Sigmoid colon (tissue), 6 donors: ENCODE measurements at regions not wholly inside any gene's neighbourhood (a gene's known extent, or its start where the extent isn't known, plus 50 kb on each side); places are given as distances from the start of the nearest gene placed in this dataset.

Experiments used
- DNase-seq: peaks from one replicate; pipeline ENCODE4 v3.0.0-alpha.2; 2019
- H3K27ac ChIP-seq, 4 donors: fragments of 200-600 bp; sonication (generic); one replicate each; pipeline ENCODE4 v1.5.1; 2016 to 2019; ENCODE audit warnings: mild to moderate bottlenecking in 1 of 4
- H3K27me3 ChIP-seq, 3 donors: fragments of 200-600 bp; sonication (generic); one replicate each; pipeline ENCODE4 v1.5.1; 2019; ENCODE audit warnings: mild to moderate bottlenecking in 1 of 3
- H3K36me3 ChIP-seq, 4 donors: fragments of 200-600 bp; sonication (generic); one replicate each; pipeline ENCODE4 v1.5.1; 2016 to 2019
- H3K4me1 ChIP-seq, 4 donors: fragments of 200-600 bp; sonication (generic); one replicate each; pipeline ENCODE4 v1.5.1; 2017 to 2019
- H3K4me3 ChIP-seq, 4 donors: fragments of 200-600 bp; sonication (generic); one replicate each; pipeline ENCODE4 v1.5.1; 2017 to 2019; ENCODE audit warnings: mild to moderate bottlenecking in 2 of 4, moderate library complexity in 1 of 4
- H3K9me3 ChIP-seq, 4 donors: fragments of 200-600 bp in 3 of 4; sonication (generic) in 3 of 4; one replicate each; pipeline versions ENCODE4 v1.5.1 to v1.6.1; 2013 to 2019
- EP300 ChIP-seq, 4 donors: sonication (generic); formaldehyde crosslinking; IDR thresholded peaks; one replicate each; pipeline ENCODE4 v1.6.1; 2017; ENCODE audit warnings: antibody characterized with exemption in 4 of 4
- POLR2A ChIP-seq, 2 donors: fragments of 450-650 bp; IDR thresholded peaks; one replicate each; pipeline ENCODE4 v1.6.1; 2016; ENCODE audit warnings: antibody characterized with exemption in 2 of 2, mild to moderate bottlenecking in 2 of 2, moderate library complexity in 2 of 2
- POLR2AphosphoS5 ChIP-seq, 4 donors: sonication (generic); formaldehyde crosslinking; IDR thresholded peaks; one replicate each; pipeline ENCODE4 v1.6.1; 2017; ENCODE audit warnings: antibody characterized with exemption in 4 of 4
- WGBS, 2 donors: extraction: QIAGEN DNeasy Blood & Tissue Kit; methylation state at CpG; one replicate each; pipeline ENCODE4 v1.1.7; 2013; 5-methylcytosine and 5-hydroxymethylcytosine counted together
- intact Hi-C: fragments of 100-400 bp; cut with DNase I; formaldehyde crosslinking; loops from one replicate; pipeline ENCODE4 v1.15.1; 2023
- TF ChIP-seq, protein P1 (sequence below), 4 experiments: fragments of 450-650 bp in 3 of 4; fragments of 200-600 bp in 1 of 4; IDR thresholded peaks; one replicate each; pipeline ENCODE4 v1.5.1; 2016 to 2019; ENCODE audit warnings: antibody characterized with exemption in 4 of 4, mild to moderate bottlenecking in 3 of 4, moderate library complexity in 2 of 4
- donor health status: healthy with polysubstance abuse.
- donor health status: healthy.

- no peak for DNase-seq
- TF ChIP-seq, protein P1, sequence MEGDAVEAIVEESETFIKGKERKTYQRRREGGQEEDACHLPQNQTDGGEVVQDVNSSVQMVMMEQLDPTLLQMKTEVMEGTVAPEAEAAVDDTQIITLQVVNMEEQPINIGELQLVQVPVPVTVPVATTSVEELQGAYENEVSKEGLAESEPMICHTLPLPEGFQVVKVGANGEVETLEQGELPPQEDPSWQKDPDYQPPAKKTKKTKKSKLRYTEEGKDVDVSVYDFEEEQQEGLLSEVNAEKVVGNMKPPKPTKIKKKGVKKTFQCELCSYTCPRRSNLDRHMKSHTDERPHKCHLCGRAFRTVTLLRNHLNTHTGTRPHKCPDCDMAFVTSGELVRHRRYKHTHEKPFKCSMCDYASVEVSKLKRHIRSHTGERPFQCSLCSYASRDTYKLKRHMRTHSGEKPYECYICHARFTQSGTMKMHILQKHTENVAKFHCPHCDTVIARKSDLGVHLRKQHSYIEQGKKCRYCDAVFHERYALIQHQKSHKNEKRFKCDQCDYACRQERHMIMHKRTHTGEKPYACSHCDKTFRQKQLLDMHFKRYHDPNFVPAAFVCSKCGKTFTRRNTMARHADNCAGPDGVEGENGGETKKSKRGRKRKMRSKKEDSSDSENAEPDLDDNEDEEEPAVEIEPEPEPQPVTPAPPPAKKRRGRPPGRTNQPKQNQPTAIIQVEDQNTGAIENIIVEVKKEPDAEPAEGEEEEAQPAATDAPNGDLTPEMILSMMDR (IDR thresholded peaks at IDR 0.05) = no peak
- no peak for TF ChIP-seq POLR2A (IDR thresholded peaks at IDR 0.05)
- TF ChIP-seq EP300 (IDR thresholded peaks at IDR 0.05) = no peak
- TF ChIP-seq POLR2AphosphoS5 (IDR thresholded peaks at IDR 0.05) = no peak
- Histone ChIP-seq H3K27ac (no peak overlapping the region), H3K36me3 (no peaks in the 10 kb centered on the region), H3K4me3 (no peak overlapping the region), H3K9me3 (no peaks in the 10 kb centered on the region), H3K27me3 (no peaks in the 10 kb centered on the region), H3K4me1 (no peaks in the 10 kb centered on the region)
- intact Hi-C loops = no loop called here
- WGBS, 2 donors = 64 to 86% methylated on average over 4 of the region's 4 CpGs
Observed at GRCh38 chr4:14222377-14223029, 595.0 kb upstream of the BOD1L1 start.

DNA sequence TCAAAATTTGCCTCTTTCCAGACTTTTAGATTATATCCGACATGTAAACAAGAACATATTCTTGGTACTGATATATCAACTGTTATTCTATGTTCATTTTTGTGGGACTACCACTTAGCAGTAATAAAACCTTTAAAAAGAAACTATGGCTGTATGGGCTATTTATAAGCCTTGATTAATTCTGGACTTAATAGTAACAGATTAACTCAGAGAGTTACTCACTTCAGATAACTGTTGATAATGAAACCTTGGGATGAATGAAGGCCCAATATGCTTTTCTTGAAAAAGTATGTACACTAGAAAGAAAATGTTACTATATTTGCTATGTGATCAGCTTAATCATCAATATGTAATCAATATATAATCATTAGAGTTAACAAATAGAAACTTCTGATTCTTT lies 595.9 kb upstream of the BOD1L1 start:
- DNase-seq = no peak
- Histone ChIP-seq H3K27ac (no peak overlapping the region), H3K9me3 (no peaks in the 10 kb centered on the region), H3K4me3 (no peak overlapping the region), H3K27me3 (no peaks in the 10 kb centered on the region), H3K36me3 (no peaks in the 10 kb centered on the region), H3K4me1 (no peaks in the 10 kb centered on the region)
- 93 to 95% methylated on average over 1 of the region's 1 CpG for WGBS, 2 donors
- TF ChIP-seq, protein P1 (IDR thresholded peaks at IDR 0.05) = no peak
- TF ChIP-seq POLR2AphosphoS5 (IDR thresholded peaks at IDR 0.05) = no peak
- no peak for TF ChIP-seq EP300 (IDR thresholded peaks at IDR 0.05)
- no peak for TF ChIP-seq POLR2A (IDR thresholded peaks at IDR 0.05)
- intact Hi-C loops = no loop called here

DNA sequence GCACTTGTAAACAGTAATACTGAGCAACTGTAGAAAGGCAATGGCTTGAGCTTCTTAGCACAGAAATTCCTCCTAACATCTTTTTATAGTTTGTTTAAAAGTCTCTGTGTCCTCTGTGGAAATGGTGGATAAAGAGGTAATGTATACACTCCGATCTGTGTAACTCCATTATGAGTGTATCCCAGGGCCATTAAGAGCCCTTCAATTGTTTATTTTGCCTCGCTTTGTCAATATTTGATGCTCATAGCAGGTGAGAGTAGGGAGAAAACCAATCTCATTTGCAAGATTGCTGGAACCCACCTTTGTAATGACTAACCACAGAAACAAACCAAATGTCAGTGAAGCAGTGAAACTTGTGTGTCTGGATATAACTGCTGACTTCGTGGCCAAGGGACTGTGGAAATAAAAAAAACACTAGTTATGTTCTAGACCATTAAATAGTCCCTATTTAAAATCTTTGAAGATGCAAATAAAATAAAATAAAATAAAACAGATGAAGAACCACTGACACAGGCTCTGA lies 598.2 kb upstream of the BOD1L1 start:
- no peaks in the 10 kb centered on the region for H3K4me1 ChIP-seq
- intact Hi-C loops = no loop called here
- H3K4me3 ChIP-seq = no peak overlapping the region
- H3K27ac ChIP-seq = no peak overlapping the region
- no peaks in the 10 kb centered on the region for H3K36me3 ChIP-seq
- TF ChIP-seq POLR2AphosphoS5 (IDR thresholded peaks at IDR 0.05) (no peak), POLR2A (IDR thresholded peaks at IDR 0.05) (no peak), EP300 (IDR thresholded peaks at IDR 0.05) (no peak)
- TF ChIP-seq, protein P1 (IDR thresholded peaks at IDR 0.05) = no peak
- DNase-seq = no peak
- WGBS, 2 donors = 9 to 55% methylated on average over 3 of the region's 3 CpGs
- no peaks in the 10 kb centered on the region for H3K9me3 ChIP-seq
- H3K27me3 ChIP-seq = no peaks in the 10 kb centered on the region

GRCh38 chr4:14233126-14233525 lies 605.6 kb upstream of the BOD1L1 start:
- intact Hi-C loops = no loop called here
- Histone ChIP-seq H3K4me3 (no peak overlapping the region), H3K36me3 (no peaks in the 10 kb centered on the region), H3K27ac (no peak overlapping the region), H3K4me1 (peaks cover 0 to 11% (median 5%) of the 10 kb centered on the region in 4 donors), H3K27me3 (no peaks in the 10 kb centered on the region), H3K9me3 (no peaks in the 10 kb centered on the region)
- no peak for DNase-seq
- WGBS, 2 donors = 37 to 59% methylated on average over 1 of the region's 1 CpG
- TF ChIP-seq, protein P1 (IDR thresholded peaks at IDR 0.05) = no peak
- TF ChIP-seq POLR2AphosphoS5 (IDR thresholded peaks at IDR 0.05) = no peak
- no peak for TF ChIP-seq EP300 (IDR thresholded peaks at IDR 0.05)
- no peak for TF ChIP-seq POLR2A (IDR thresholded peaks at IDR 0.05)

DNA sequence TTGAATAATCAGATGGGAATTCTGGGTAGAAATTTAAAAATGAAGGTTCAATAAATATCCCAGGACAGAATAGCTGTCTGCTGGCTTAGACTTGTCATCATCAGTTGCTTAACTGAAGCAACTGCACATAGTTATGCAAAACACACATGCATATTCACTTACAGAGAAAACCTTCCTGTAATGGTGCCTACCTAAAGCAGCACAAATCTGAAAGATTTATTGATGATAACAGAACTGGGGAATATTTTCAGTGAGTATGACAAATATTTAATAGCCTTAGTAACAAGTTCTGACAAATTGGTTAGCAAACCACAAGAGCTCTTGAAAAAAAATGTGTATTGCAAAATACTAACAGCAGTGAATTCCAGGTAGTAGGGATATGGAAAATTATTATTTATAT lies 606.8 kb upstream of the BOD1L1 start:
- no peaks in the 10 kb centered on the region for H3K36me3 ChIP-seq
- H3K9me3 ChIP-seq = no peaks in the 10 kb centered on the region
- TF ChIP-seq, protein P1 (IDR thresholded peaks at IDR 0.05) = no peak
- TF ChIP-seq EP300 (IDR thresholded peaks at IDR 0.05) (no peak), POLR2A (IDR thresholded peaks at IDR 0.05) (no peak)

More for the DNA sequence above, 606.8 kb upstream of the BOD1L1 start:
- intact Hi-C loops = no loop called here
- H3K27ac ChIP-seq = no peak overlapping the region
- no peaks in the 10 kb centered on the region for H3K27me3 ChIP-seq
- peaks cover 0 to 11% (median 5%) of the 10 kb centered on the region in 4 donors for H3K4me1 ChIP-seq
- no peak overlapping the region for H3K4me3 ChIP-seq
- no peak for DNase-seq
